Femur (tissue), 1 donor: ENCODE measurements at regions not wholly inside any gene's neighbourhood (a gene's known extent, or its start where the extent isn't known, plus 50 kb on each side); places are given as distances from the start of the nearest gene placed in this dataset.
"Not testable (repeated sequence)": the region's sequence is repeated elsewhere in the genome, so short reads cannot be mapped to it uniquely, and the experiment has no call there.

Source experiments
- DNase-seq: peaks from one replicate; pipeline ENCODE4 v3.0.0-alpha.2; 2017

DNA sequence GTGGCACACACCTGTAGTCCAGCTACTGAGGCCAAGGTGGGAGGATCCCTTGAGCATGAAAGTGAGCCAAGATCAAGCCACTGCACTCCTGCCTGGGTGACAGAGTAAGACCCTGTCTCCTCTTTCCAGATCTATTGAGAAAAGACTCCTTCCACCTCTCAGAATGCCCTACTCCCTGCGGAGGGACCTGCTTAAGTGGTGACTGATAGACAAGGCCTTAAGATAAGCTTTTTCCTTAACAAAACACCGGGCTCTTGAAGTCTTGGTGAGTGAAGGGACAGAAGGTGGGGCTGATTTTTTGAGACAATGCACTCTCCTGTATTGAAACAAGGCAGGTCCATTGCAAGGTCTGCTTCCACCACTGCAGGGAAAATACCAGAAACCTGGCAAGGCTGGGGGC is 338.4 kb upstream of the FRG2C start:
- no peak for DNase-seq

DNA sequence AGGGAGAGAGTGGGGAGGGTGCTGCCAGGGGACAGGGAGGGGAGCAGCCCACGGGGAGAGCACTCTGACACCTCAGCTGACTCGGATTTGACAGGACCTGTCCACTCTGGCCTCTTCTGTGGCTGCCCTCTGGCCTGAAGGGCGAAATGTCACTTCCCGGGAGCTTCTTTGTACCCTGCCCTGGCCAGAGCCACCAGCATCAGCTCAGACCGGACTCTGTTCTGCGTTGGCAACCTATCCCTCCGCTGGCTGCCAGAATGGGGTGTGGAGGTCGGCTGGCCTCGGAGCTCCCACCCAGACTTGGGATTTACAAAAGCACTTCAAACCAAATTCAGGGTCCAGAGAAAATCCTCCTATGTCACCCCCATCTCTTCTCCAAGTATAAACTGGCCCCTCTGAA is 336.7 kb upstream of the FRG2C start:
- no peak for DNase-seq

DNA sequence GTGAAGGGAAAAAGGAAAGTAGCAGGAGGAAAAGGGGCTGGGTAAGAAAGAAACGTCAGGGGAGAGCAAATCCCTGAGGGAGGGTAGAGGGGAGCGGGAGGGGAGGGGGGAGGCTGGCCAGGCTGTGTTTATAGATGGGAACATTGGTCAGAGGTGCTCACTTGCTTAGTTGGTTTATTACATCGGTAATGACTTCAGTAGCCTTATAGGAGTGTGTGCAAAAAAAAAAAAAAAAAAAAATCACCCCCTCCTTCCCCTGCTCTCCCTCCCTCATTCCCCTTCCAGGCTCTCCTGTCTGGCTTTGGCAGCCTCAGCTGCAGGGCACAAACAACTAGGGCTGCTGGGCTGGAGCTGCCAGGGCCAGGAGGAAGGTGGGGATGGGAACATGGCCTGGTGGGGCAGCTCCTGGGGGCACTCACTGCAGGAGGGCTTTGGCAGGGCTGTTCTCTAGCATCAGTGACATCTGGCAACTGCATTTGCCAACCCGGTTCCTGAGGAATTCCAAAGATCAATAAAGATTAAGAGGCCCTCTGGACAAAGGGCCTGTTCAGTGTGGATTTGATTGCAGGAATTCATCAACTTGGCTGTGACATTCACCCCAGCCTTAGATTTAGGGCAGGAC is 334.5 kb upstream of the FRG2C start:
- DNase-seq: no peak

DNA sequence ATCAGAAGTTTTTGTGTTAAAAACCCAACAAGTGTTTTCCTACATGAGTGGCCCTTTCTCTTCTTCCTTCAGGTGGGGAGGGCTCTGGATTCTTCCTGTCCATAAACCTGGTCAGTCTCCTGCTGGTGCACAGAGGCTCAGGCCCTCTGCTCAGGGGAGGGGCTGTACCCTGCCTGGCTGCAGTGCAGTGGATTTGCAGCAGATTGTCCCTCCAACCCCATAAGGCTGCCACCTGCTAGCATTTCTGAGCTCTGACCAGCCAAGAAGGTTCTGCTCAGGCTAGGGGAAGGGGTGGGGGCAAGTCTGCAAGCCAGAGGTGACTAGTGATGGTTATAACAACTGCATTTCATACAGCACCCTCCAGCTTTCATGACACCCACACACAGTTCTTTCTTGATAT is 333.7 kb upstream of the FRG2C start:
- not testable (repeated sequence) for DNase-seq

DNA sequence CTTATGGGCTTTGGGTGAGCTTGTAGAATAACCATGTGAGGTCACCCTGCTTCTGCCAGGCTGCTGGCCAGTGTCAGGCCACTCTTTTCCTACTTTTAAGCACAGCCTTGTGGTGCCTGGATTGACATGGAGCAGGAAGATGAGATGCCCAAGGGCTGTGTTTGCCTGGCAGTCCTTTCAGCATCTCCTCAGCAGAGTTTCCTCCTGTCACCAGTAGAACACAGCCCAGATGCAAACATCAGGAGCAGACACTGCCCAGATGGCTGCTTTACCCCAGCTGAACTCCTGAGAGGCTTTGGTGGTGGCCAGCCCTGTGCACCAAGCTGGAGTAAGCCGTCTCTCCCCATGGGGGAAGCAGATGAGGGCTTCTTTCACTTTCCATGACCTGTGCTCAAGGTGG is 332.0 kb upstream of the FRG2C start:
- DNase-seq: not testable (repeated sequence)

DNA sequence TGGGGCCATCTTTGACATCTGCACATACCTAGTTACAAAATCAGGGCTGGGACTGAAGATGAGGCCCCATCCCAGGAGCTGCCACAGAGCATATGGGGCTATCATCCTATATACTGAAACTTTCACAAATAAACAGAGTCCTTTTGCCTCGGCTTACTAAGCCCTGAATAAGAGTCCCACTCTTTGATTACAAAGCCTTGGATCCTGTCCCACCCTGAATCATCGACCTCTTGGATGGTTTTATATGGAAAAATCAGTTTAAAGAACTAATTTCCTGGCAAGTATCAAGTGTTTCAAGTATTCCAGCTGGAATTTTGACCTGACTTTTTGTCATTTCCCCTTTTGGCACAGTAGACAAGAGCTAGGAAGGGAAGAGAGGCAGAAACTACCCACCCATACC is 331.3 kb upstream of the FRG2C start:
- DNase-seq: peak; percentile 53

DNA sequence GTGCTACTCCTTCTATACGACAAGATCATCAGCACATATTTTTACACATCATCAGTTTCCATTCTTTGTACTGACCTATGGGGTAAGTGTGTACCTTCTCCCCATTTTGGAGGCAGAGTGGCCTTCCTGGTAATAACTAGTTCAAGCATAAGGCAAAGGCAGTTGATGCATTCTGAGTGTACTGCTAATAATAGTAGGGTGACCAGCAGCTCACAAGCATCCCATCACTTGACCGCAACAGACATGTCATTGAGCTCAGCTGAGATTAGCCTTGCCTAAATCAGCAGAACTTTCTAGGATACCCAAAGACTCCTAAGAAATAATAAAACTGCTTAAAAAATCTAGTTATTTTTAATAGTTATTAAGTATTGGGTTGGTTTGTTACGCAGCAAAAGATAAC is 329.8 kb upstream of the FRG2C start:
- no peak for DNase-seq

DNA sequence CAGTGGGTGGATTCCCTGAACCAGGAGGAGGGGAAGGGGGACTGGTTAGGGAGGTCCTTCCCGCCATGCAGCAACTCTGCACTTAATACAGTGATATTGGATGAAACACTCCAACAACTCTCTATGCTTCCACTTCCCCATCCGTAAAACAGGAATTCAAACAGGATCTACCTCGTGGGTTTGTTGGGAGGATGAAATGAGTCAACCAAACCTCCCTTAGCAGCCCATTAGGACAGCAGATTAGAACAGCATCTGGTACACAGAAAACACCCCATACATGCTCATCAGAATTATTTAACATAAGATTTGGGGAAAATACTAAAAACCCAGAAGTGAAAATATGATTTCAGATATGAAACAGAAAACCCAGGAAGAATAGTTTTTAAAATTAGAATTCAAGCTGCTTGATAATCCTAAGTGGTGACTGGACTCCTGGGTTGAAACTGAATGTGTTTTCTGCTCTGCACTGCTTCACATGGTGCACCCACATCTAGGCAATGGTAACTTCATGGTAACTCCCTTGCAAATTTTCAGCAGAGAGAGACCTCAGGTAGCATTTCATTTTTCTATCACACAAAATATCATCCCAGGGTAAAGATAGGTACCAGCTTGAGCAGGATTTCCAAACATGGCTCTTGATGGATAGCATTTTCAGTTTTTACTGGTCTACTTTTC is 326.8 kb upstream of the FRG2C start:
- no peak for DNase-seq

DNA sequence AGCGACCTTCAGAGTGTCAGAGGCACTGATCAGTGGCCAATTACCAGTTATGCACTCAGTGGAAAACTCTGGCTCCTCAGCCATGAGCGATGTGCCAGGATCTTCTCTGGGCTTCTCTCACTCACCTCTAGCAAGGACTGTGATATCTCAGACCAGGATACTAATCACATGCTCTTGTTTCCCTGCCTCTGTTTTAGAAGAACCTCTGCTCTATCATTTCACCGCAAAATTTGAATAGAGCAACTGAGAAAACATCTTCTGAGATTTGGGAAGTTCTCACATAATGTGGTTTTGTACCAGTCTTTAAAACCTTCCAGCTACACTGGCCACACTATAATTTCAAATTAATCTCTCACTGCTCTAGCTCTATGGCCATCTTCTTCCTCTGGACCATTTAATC is 325.8 kb upstream of the FRG2C start:
- no peak for DNase-seq

DNA sequence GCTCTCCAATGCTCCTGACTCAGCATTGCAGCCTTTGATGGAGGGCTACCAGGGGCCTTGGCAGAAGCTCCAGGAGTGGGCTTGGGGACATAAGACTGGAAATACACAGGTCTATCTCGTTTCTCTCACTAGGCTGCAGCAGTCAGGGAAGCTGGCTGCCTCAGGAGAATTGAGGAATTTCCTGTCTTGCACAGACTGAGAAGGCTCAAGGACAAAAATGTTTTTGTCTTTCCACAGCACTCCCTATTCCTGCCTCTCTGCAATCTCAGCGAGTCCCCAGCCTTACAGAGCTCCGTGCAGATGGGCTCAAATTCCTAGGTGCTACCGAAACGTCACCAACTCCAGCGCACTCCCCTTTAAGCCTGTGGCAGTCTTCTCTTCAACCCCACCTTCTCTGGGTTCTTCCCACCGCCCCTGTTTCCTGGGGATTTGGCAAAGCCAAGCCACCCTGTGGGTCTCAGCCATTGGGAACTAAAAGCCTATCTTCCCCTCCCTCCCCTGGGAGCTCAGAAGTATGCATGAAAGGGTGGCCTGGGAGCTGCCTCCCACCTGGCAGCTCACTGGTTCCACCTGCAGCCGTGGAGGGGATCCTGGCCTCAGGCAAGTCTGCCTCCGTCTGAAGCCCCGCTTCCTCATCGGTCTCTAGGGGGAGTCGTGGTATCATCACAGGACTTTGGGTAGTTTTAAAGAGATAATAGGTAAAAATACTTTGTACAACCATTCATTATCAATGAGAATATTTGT is 322.6 kb upstream of the FRG2C start:
- no peak for DNase-seq

DNA sequence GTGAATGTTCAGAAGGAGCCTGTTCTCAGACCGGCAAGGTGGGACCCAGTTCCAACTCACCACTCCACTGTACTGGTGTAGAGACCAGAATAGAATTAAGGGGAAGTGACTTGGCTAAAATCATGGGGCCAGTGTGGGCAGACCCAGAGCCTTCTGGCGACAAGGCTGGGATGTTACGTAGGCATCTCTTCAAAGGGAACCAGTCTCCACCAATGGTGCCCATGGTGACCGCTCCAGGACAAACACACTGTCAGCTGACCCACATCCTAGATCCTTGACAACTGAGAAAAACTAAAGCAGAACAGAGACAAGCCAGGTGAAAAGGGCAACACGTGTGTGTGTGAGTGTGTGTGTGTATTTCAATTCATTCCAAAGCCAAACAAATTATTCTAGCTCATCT is 321.7 kb upstream of the FRG2C start:
- no peak for DNase-seq

DNA sequence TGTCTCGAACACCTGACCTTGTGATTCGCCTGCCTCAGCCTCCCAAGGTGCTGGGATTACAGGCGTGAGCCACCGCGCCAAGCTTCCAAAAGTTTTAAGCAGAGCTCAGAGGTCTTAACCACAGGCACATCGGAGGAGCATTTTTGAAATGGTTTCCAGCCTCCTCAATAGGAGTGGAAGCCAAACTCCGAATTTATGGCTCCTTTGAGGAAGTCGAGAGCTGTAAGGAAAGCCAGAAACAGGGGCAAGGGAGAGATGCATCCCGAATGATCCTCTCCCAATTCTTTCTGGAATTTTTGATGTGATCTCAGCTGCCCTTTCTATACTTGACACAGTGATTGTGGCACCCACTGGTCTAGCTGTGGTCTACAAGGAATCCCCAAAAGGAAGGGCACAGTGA is 313.6 kb upstream of the FRG2C start:
- not testable (repeated sequence) for DNase-seq

DNA sequence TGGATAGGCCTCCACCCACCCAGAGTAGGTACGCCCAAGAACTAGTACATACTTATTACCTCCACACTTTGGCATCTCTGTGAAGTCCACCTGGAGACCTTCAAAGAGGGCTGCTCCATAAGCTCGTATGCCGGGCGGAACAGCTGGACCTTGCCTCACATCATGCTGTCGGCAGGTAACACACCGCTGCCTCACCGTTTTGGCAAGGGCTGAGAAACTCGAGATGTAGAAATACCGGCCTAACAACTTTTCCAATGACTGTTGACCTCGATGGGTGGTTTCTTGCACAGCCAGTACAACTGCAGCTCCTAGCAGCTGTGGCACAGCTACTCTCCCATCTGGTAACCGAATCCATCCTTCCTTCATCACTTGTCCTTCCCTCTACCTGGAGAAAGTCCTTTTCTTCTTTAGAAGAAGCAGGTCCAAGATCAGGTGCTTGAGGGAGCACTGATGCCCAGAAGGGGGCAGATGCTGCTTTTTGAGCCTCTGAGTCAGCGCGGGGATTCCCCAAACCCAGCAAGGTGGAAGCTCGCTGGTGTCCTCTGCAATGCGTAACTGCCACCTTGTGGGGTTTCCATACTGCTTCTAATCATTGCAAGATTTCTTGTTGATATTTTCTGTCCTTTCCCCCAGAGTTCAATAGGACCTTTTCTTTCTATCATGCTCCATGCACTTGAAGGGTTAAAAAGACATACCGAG is 301.9 kb upstream of the FRG2C start:
- not testable (repeated sequence) for DNase-seq

DNA sequence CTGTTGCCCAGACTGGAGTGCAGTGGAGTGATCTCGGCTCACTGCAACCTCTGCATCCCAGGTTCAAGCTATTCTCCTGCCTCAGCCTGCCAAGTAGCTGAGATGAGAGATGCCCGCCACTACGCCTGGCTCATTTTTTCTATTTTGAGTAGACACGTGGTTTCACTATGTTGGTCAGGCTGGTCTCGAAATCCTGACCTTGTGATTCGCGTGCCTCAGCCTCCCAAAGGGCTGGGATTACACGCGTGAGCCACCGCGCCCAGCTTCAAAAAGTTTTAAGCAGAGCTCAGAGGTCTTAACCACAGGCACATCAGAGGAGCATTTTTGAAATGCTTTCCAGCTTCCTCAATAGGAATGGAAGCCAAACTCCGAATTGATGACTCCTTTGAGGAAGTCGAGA is 291.2 kb upstream of the FRG2C start:
- DNase-seq: not testable (repeated sequence)

DNA sequence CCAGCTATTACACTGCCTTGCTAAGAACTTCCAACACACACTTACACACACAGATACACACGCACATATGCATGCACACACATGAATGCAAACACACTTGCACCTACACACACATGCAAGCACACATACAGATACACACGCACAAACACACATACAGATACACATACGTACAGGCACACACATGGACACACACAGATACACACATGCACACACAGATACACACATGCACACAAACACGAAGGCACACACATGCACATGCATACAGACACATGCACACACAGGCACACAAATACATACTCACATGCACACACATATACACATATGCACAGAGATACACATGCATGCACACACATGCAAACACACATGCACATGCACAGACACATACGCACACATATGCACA is 284.3 kb upstream of the FRG2C start:
- DNase-seq: not testable (repeated sequence)

DNA sequence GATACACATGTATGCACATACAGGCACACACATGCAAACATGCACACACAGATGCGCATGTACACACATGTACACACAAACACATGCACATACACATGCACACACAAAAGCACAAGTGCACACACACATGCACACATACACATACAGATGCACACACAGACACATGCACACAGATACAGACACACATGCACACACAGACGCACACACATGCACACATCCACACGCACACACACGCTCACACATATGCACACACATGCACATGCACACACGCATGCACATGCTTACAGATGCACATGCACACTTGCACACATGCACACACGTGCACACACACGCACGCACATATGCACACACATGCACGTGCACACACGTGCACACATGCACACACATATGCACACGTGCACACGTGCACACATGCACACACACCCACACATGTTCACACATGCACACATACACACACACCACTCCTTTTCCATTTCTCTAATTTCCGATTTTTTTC is 283.8 kb upstream of the FRG2C start:
- no peak for DNase-seq

DNA sequence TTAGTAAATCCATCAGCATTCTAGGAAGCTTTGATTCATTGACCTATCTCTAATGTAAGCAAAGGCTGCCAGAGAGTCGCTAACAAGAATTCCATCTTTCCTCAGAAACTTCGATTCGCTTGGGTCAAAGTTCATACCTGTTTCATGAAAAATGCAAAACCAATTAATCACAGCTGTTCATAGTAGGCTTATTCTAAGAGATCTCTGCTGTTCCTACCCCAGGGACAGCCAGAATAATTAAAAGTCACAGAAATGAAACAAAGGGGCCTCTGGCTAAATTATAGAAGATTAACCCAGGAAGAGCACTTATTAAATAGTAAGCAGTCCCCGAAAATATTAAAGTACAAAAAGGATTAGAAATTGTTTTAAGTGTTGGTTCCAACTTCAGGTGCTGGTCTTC is 280.1 kb upstream of the FRG2C start:
- DNase-seq: not testable (repeated sequence)

DNA sequence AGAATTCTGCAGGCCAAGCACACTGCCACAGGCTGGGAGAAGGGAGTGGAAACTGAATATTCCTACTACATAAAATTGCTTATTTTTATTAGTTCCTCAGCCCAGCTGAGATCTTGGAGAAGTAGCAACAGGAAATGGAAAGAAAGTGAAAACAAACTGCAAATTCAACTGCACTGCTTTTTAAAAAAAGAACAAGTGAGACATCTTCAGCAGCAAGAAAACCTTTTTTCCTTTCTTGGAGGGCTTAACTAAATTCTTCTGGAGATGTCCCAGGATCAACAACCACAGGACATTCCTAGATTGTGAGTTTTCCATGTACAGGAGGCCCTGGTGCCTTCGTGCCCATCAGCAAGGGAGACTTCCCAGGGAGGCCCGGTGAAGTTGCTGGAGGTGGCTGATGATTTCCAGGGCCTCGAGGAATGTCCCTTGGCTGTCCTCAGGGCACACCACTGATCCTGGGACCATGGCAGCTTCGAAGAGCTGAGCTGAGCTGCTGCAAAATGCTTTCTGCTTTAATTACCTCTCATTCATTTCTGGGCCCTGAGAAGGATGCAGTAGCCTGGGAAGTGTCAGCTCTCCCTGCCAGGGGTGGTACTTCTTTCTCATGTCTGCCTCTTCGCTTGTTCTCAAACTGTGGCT is 275.5 kb upstream of the FRG2C start:
- not testable (repeated sequence) for DNase-seq

DNA sequence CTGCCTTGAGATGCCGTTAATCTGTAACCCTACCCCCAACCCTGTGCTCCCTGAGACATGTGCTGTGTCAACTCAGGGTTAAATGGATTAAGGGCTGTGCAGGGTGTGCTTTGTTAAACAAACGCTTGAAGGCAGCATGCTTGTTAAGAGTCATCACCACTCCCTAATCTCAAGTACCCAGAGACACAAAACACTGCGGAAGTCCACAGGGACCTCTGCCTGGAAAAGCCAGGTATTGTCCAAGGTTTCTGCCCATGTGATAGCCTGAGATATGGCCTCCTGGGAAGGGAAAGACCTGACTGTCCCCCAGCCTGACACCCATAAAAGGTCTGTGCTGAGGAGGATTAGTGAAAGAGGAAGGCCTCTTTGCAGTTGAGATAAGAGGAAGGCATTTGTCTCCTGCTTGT is 270.8 kb upstream of the FRG2C start:
- not testable (repeated sequence) for DNase-seq

DNA sequence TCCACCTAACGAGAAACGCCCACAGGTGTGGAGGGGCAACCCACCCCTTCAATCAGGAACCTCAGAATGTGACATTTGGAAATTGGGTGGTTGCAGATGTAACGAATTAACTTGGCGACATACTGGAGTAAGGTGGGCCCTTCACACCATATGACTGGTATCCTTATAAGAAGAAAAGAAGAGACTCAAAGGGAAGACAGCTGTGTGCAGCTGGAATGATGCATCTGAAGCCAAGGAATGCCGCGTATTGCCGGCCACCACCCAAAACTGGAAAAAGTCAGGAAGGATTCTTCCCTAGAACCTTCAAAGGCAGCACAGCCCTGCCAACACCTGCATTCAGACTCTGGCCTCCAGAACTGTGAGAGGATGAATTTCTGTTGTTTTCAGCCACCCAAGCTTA is 270.0 kb upstream of the FRG2C start:
- DNase-seq: not testable (repeated sequence)

DNA sequence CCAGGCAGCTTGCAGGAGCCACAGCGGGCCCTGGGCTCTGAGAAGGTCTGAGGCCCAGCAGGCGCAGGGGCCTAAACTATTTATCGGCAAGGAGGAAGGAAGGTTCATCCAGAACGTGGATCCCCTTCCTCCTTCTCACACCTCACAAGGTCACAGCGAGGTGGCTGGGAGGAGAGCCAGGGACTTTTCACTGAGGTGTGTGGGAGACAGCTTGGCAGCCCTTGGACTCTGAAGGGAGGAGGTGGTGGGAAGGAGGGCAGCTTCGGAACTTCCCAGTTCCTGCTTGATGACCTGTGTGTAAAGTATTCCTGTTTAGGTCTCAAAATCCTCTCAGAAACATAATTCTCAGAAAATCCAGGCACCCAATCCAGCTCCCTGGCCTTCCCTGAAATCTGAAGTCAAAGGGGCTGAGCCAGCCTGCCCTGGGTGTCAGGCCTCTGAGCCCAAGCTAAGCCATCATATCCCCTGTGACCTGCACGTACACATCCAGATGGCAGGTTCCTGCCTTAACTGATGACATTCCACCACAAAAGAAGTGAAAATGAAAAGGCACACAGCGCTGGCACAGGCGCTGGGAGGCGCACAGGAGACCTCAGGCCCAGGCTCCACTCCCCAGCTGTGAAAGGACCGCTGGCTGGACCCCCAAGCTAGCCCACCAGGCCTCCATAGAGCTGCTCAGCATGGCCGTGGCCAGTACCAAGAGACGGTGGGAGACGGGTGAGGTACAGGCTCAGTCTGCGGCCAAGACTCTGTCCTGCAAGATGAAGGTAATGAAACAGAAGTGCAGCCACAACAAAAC is 269.4 kb upstream of the FRG2C start:
- DNase-seq: not testable (repeated sequence)
